ENCODE measurements at regions not wholly inside any gene's neighbourhood (a gene's known extent, or its start where the extent isn't known, plus 50 kb on each side); places are given as distances from the start of the nearest gene placed in this dataset.
"Not testable (repeated sequence)": the region's sequence is repeated elsewhere in the genome, so short reads cannot be mapped to it uniquely, and the experiment has no call there.

DNA sequence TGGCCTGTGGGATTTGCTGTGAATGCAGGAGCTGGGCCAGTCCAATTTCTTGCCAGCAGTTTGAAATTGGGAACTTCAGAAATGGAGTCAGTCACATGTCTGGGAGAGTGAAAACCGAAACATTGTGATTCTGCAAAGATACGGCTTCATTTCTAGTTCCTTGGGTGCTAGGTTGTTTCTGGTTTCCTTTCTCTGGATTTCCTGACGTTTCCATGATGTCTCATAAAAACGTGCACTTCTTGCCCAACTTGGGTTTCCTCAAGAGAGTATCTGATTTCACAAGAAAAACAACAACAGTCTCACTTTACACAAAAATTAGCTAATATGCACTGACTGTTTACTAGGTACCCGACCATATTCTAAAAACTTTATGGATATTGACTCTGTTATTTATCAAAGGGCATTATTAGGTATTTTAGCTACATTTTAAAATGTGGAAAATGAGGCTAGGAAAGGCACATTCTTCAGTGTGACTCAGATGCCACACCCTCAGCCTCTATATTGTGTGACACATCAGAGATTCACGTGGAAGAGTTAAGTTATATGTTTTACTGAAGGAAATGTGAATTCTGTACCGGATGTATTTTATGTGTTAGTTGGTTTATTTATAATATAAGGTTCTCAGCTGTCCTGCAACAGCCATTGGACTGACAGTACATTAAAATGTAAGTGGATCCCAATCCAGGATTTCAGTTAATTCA is 225.0 kb upstream of the PUDP start:
- peak; percentile 43 for DNase-seq

DNA sequence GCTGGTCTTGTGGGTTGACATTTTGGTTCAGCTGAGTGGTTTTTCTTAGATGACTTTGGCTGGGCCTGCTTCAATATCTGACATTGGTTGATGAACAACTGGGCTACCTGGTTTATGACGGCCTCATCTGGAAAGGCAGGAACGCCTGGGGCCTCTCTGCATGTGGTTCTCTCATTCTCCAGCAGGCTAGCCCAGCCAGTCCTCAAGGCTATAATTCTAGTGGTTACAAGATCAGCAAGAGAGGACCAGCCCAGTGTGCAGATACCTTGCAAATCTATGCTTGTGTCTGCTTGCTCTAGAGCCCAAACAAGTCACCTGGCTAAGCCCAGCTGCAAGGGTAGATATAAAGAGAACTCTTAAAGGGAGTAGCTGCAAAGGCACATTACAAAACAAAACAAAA is 214.2 kb upstream of the PUDP start:
- no peak for DNase-seq

DNA sequence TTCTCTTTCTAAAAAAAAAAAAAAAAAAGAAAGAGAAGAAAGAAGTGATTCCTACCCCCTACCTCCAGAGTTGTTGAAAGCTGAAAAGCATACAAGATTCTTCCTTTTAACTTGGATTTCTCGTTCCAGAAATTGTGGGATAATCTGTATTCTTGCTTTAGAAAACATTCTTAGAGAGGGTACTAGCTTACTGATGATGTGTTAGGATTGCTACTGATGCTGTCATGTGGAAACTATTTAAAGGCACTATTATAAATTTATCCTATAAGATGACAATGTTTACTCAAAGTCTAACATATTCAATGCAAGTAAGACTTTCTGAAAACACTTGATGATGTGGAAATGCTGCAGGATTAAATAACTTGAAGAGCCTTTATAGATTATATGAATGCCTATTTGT is 204.0 kb upstream of the PUDP start:
- DNase-seq = peak; percentile 66

DNA sequence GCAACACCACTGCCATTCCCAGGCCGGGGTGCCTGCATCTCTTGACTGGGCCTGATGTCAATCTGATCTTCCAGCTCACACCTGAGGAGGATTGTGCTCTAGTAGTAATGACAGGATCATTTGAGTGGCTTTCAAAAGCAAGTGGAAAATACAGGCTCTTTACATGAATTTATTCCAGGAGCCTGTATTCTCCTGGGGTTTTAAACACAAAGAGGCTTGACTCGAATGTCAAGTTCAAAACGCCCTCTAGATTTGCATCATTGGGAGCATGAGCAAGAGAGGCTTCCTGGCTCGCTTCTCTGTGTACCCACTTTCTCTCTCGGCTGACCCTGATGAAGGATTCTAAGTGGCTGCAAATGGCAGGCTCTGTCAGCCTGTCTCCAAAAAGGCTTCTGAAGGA is 199.5 kb upstream of the PUDP start:
- no peak for DNase-seq

DNA sequence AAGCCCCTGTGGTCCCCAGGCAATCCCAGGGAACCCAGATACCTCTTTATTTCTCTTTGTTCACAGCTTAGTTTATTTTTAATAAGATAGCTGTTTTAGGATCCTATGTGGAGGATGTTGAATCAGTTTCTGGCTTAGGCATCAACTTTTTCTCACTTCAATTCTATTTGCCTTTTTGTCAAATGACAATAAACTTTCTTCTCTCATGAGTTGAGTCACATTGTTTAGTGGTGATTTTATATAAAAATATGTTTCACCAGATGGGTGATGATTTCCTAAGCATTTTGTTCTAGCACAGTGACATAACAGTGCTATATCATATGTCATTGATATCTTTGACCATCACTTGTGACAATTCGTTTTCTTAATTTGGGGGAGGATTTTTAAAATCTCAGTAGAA is 198.1 kb upstream of the PUDP start:
- peak; percentile 49 for DNase-seq

DNA sequence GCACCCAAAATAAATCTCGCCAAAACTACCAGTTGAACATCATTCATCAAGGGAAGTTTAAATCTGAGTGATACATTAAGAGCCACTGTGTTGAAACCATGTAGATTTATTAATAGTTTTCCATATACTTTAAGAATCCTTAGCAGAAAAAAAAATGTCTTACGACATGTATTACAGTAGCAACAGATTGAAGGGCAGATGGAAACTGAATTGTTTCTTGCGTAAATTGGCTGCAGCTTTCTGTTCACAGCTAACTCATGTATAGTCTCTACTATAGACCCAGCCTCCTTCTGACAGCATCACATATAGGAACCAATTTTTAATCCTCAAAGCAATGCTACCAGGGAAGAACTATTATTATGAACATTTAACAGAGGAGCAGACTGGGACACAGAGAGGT is 195.2 kb upstream of the PUDP start:
- DNase-seq = no peak

DNA sequence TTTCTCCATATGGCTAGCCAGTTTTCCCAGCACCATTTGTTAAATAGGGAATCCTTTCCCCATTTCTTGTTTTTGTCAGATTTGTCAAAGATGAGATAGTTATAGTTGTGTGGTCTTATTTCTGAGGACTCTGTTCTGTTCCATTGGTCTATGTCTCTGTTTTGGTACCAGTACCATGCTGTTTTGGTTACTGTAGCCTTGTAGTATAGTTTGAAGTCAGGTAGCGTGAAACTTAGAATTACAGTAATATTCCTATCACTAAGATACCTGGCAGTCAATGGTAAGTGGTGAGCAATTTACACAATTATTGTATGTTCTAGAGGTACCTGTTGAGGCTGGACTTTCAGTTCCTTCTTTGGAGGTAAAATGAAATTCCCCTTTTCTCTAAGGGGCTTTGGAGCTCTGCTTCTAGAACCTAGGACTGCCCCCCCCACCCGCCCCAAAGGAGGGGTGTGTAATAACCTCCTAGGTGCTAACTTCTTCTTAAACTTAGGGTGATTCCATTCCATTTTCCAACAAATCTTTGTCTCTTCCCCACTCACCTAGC is 187.9 kb upstream of the PUDP start:
- DNase-seq = not testable (repeated sequence)

DNA sequence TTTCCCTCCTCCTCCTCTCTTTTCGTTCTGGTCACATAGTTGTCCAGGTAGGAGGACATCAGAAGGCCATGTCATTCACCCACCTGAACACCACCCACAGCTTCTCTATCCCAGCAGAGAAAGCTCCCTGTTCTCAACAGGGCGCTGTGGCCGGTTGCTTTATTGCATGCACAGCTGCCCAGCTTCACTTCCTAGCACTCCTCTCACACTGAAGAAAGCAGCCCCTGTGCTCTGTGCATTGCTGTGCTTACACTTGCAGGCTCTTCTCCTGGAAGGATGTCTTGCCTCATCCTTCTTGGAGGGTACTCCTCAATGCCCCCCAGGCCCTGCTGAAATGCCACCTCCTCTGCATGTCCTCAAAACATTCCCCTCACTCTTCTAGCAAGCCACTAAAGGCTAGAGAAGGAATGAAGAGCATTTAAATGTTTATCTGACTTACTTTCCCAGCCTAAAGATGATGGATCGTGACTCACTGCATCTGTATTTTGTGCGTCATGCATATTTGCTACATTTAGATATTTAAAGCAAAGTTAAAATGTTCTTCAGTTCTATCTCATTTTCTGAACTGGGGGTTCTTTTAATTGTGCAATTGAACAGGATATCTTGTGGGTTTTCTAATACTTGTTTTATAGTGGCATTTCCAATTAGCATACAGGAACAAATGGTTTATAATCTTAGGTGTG is 186.4 kb upstream of the PUDP start:
- peak; percentile 89 for DNase-seq

DNA sequence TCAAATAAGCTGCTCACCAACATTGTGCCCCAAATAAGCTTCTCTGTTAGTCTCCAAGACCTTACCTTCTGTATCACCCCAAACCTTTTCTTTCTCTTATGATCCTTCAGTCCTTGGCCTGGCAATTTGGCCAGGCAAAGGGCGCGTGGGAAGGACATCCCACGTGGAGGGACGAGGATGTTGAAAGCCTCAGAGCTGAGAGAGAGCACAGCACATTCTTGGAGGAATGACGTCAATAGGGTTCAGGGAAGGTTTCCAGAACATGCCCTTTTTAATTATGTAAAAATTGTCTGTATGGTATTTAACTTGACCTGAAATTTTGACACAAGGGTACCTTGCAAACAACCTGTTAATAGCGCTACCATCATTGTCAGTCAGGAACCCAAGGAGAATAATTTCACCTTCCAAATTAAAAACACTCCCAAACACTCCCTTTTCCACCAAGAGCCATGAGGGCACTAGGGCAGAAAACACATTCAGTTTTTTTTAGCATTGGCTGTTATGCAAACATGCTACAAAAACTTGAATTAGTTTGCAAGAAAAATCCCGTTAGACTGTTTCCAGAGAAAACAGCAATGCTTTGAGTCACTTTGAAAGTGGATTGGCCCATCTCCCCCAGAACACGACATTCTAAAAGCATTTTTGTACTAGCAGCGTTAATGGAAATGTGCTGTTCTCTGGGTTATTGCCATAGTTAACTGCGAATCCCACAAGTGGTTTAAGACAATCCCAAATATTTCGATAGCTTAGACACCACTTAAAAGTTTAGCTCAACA is 183.2 kb upstream of the PUDP start:
- DNase-seq = peak; percentile 95

DNA sequence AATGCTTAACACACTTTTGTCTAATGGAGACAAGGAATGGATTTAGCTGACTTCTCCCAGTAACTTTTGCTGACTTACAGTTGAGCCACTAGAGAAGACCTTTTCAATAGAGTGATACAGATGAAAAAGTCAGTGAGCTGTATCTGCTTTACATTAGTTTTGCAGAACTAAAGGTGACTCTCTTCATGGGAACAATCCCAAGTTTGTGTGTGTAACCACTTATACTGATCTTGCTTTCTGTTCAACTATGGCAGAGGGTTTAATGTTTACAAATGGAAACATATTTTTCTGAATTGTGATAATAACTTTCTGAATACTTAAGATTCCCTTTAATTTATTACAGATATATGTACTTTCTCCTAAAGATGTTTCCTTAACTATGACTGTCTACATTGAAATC is 182.6 kb upstream of the PUDP start:
- DNase-seq = peak; percentile 54

DNA sequence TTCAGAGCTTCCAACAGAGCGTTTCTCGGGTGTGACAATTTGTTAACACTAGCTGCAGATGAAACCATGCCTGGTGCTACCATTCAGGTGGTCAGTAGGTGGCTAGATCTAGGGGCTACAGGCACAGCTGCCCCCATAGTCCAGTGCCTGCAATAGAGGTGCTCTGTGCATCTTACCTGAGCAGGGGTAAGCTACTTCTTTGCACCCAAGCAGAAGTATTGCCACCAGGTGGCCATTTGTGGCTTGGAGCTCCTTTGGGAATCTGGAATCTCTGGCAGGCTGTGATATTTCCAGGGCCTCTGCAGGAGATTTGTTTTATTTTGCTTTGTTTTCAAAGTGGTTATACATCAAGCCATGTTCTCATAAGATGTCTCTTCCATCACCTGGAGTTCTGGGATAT is 170.7 kb upstream of the PUDP start:
- no peak for DNase-seq

DNA sequence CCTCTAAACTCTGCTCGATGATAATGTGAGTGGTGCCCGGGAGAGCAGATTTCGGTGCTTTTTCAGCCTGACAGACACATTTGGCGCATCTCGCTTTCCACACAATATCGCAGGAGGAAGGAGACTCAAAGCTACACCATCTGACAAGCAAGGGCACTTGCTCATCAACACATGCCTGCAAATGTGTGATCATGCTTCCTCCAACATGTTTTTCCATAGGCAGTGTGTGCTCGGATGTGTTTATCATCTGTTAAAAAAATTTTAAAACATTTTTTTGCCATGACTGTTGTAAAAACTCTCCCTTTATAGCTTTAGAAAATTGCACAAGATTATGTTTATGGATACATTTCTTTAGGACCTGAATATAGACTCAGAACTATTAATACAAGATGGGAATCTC is 170.3 kb upstream of the PUDP start:
- peak; percentile 72 for DNase-seq

DNA sequence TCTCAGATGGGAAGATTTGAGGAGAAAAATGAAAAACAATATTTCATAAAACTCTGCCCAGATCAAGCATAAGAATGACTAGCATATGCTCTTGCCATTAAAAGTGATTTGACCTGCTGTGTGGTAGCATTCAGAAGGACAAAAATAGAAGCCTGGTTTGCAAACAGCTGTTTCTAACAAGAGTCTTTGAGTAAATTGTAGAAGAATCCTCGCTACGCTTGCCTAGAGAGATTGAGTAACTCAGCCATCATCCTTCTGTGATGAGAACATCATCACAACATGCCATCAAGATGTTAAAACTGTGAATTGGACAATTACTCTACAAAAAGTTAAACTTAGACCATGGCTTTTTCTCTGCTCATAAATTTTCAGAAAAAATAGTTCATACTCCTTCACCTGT is 168.9 kb upstream of the PUDP start:
- peak; percentile 76 for DNase-seq

DNA sequence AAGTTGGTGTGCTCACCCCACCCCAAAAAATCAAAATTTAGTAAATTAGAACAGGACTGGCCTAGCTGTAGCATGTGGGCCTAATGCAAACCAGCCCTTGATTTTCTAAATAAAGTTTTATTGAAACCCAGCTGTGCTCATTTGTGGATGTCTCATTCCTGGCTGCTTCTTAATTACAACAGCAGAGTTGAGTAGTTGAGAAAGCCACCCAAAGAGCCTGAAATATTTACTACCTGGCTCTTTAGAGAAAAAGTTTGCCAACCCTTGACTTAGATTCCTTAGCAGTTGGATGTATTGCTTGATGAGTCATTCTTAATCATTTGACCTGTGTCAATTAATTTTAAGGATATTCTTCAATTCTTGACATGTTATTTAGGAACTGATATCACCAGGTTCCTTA is 168.3 kb upstream of the PUDP start:
- DNase-seq = no peak

DNA sequence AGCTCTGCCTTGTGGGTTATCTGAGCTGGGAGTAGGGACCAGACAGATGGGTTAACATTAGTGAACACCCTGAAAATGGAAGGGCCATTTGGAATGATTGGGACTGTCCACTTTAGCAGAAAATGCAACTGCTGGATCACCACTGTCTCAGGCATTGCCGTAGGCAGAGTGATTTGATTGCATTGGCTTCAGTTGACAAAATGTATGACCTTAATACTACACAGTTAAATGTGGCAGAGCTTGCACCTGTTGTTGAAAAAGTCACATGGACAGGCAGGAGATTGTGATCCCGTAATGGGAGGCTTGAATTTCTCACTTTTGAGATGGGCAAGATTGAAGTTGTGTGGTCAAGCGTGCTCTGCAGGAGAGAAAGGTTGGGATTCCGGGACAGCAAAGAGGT is 166.5 kb upstream of the PUDP start:
- DNase-seq = no peak

DNA sequence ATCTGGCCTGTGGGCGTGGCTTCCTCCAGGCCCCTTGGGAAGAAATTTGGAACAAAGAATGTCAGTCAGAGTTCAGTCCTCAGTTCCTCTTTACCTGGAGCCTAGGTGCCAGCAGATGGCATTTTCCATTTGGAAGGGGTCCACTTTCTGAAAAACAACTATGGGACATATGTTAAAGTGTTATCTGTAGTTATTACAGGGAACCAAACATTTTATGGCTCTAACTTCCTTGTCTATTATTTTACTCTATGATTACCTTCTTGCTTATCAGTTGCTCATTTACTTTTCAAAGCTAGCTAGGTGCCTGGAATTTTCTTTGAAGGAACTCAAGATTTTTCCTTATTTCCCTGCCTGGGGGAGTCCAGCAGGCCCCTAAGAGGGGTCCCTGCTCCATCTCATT is 159.8 kb upstream of the PUDP start:
- DNase-seq = no peak

DNA sequence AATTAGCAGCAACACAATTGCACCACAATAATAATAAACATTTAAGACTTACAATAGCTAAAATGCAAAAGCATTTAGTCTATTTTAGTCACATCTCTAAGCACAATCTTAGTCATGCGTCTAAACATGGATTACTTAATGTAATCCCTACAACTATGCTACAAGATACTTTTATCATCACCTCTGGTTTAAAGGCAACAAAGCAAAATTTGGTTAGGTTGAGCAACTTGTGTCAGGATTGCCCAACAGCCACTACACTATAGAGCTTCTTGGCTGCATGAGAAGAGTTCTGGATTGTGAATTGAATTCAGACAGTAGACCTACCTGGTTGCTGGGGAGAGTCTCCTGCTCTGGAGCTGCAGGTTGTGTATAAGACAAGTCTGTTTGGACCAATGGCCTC is 146.5 kb upstream of the PUDP start:
- no peak for DNase-seq

DNA sequence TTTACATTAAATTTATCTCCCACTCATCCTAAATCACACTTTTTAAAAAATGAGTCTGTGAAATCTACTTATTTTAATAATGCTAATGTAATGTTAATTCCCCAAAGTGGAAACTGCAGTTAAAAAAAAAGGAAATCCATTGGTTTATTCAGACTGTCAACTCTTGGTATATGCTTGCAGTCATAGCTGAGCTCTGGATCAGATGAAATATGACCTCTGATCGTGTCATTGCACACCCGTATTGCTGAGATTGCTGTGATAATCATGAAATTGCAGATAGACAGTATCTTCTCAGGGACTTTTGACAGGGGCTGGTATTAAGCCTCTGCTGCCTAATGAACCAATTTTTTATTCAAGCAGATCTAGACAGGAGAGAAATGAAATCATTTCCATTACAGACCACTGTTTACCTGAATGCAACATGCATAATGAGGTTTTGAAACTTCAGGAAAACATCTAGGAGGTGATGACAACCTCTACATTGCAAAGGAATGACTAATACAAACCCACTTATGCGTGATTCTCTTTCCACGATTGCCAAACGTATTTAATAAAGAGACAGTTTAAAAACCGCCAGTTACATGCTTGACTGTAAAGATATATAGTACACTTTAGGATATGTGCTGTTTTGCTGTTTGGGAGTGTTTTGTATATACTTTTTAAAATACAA is 138.3 kb upstream of the PUDP start:
- peak; percentile 21 for DNase-seq

DNA sequence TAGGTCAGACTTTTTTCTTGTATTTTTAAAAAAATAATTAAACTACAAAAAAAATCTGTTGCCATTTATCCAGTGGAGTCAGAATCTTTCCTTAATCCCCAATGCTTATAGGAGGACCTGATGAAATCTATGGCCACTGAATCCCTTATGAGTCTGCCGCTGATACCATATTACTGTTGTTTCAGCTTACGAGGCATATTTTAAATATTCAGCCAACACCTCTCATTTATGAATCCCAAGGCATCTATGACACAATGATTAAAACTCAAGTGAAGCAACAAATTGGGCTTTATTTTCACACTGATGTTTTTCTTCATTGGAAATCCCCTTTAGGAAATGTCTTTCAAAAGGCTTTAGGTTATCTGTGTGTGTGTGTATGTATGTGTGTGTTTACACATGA is 137.8 kb upstream of the PUDP start:
- no peak for DNase-seq

DNA sequence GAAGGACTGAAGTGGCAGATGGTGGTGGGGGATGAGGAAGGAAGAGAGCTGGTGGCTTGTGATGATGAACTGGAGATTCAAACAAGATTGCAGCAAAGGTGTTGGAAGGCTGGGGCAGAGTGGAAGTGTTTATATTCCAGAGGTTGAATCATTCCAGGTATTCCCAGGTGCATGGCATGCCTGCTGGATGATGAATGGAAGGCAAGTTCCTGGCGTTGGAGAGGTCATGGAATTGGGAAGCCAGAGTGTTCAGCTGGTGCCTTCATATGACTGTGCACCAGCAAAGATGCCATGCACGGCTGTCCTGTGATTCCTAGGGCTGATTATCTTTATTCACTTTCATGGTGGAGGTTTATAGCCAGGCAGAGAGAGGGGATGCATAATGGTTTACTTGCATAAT is 135.8 kb upstream of the PUDP start:
- DNase-seq = no peak

DNA sequence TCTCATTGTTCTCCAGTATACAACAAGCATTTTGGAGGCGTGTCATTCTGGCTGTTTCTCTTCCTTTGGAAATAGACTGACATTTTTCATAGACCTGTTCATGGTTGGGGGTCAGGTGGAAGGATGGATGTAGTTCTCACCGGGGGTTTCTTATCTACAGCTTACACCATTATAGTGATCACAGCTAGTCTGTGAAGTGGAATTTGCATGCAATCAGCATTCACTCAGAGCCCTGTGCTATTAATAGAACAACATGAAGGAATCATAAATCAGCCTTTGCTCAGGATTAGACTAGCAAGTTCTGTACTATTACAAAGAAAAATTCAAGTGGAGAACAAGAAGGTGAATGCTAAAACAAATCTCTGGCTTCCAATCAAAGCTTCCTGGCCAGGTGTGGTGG is 132.6 kb upstream of the PUDP start:
- no peak for DNase-seq

DNA sequence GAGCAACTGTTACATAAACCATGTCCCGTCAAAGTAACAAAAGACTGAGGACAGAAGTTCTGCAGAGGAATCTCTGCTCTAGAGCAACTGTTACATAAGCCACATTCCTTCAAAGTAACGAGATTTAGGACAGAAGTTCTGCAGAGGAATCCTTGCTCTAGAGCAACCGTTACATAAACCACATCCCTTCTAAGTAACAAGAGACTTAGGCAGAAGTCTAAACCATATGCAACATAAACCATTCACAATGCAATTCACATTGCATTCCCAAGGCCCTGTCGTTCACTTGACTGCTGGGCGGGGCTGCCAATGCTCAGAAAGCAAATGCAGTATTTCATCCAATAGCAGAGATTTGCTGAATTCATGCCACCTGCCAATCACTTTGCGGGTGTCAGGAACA is 124.4 kb upstream of the PUDP start:
- peak; percentile 2 for DNase-seq

DNA sequence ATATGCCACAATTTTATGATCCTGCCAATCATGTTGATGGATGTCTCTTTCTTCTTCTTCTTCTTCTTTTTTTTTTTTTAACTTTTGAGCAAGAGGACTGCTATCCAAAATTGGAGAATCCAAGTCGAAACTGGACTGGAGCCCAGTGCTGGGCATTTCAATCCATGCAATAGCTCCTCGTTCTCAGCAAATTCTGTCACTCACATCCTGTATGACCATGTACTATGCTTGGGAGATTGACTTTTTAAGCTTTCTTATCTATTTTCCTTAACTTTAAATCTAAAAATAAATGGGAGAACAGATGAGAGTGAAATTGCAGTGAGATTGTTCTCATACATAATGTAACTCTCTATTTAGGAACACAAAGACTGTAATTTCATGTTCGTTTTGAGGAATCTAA is 123.0 kb upstream of the PUDP start:
- no peak for DNase-seq
